ENCODE measurements at regions not wholly inside any gene's neighbourhood (a gene's known extent, or its start where the extent isn't known, plus 50 kb on each side); places are given as distances from the start of the nearest gene placed in this dataset.
A peak's percentile ranks its signal among the peaks of the same experiment; 100 is the strongest.

GRCh38 chr17:77327181-77327565 lies 186.4 kb downstream of the SEC14L1 start:
- WGBS = 78% methylated on average over 11 of the region's 11 CpGs
- no peak for DNase-seq (ENCODE audit: low spot score)
- peaks cover 24 to 83% (median 62%) of the 10 kb centered on the region in 4 donors for H3K4me1 ChIP-seq (ENCODE audit: control insufficient read depth in 4 of 4, insufficient read depth in 4 of 4, low read length in 3 of 4)
- H3K27ac ChIP-seq (ENCODE audit: low read depth in 1 of 2, low read length in 2 of 2) = peak overlapping the region; percentile 88 to 92
- no peaks in the 10 kb centered on the region for H3K36me3 ChIP-seq (ENCODE audit: control insufficient read depth in 4 of 4, insufficient read depth in 3 of 4, low read depth in 1 of 4, low read length in 3 of 4)
- H3K9ac ChIP-seq (ENCODE audit: low read depth in 1 of 2, low read length in 2 of 2) = no peak overlapping the region
- H3K4me3 ChIP-seq (ENCODE audit: low read depth in 1 of 3, low read length in 3 of 3) = no peak overlapping the region
- no peaks in the 10 kb centered on the region for H3K27me3 ChIP-seq (ENCODE audit: control insufficient read depth in 4 of 4, insufficient read depth in 4 of 4, low read length in 3 of 4)
- H3K9me3 ChIP-seq (ENCODE audit: control insufficient read depth in 4 of 4, low read length in 3 of 4) = no peaks in the 10 kb centered on the region
- no peak for TF ChIP-seq JUND (IDR thresholded peaks at IDR 0.05)
- TF ChIP-seq EGR1 (IDR thresholded peaks at IDR 0.05; ENCODE audit: low read depth in 2 of 2) = no peak
- no peak for TF ChIP-seq MAX (IDR thresholded peaks at IDR 0.05)
- no peak for TF ChIP-seq HNF4G (IDR thresholded peaks at IDR 0.05)
- TF ChIP-seq GABPA (IDR thresholded peaks at IDR 0.05 in 1 of 2, conservative IDR thresholded peaks at IDR 0.05 in 1 of 2) = no peak
- no peak for TF ChIP-seq FOXA2 (IDR thresholded peaks at IDR 0.05)
- no peak for TF ChIP-seq NR2F2 (IDR thresholded peaks at IDR 0.05)
- TF ChIP-seq TAF1 (conservative IDR thresholded peaks at IDR 0.05) = no peak
- TF ChIP-seq HNF4A (conservative IDR thresholded peaks at IDR 0.05) = no peak
- TF ChIP-seq ZBTB33 (IDR thresholded peaks at IDR 0.05) = no peak
- no peak for TF ChIP-seq SP1 (IDR thresholded peaks at IDR 0.05)
- no peak for TF ChIP-seq CTCF (IDR thresholded peaks at IDR 0.05; ENCODE audit: low read depth, low read length, missing input control)
- no peak for TF ChIP-seq REST (IDR thresholded peaks at IDR 0.05)
- TF ChIP-seq RAD21 (IDR thresholded peaks at IDR 0.05) = no peak
- no peak for TF ChIP-seq RXRA (IDR thresholded peaks at IDR 0.05)

Measured in liver (tissue), 8 donors.